Duodenal mucosa (tissue), 2 donors: ENCODE measurements at regions not wholly inside any gene's neighbourhood (a gene's known extent, or its start where the extent isn't known, plus 50 kb on each side); places are given as distances from the start of the nearest gene placed in this dataset.

Source experiments
- H3K27ac ChIP-seq: one replicate; pipeline ENCODE4 v1.7.0; 2013; ENCODE audit warnings: low read depth, low read length
- H3K27me3 ChIP-seq, 2 donors: one replicate each; pipeline ENCODE4 v1.7.0; 2013; ENCODE audit warnings: low read length in 2 of 2, control low read depth in 1 of 2; ENCODE audit not compliant: insufficient read depth in 2 of 2, control insufficient read depth in 1 of 2
- H3K36me3 ChIP-seq, 2 donors: one replicate each; pipeline ENCODE4 v1.7.0; 2013; ENCODE audit warnings: low read length in 2 of 2, control low read depth in 1 of 2; ENCODE audit not compliant: insufficient read depth in 2 of 2, control insufficient read depth in 1 of 2
- H3K4me1 ChIP-seq, 2 donors: one replicate each; pipeline ENCODE4 v1.7.0; 2013; ENCODE audit warnings: low read length in 2 of 2, control low read depth in 1 of 2; ENCODE audit not compliant: insufficient read depth in 2 of 2, control insufficient read depth in 1 of 2
- H3K4me3 ChIP-seq, 2 donors: one replicate each; pipeline ENCODE4 v1.7.0; 2013; ENCODE audit warnings: low read length in 2 of 2, low read depth in 1 of 2
- H3K9ac ChIP-seq, 2 donors: one replicate each; pipeline ENCODE4 v1.7.0; 2013; ENCODE audit warnings: low read length in 2 of 2, low read depth in 1 of 2
- H3K9me3 ChIP-seq, 2 donors: one replicate each; pipeline ENCODE4 v1.7.0; 2013; ENCODE audit warnings: low read length in 2 of 2, control low read depth in 1 of 2; ENCODE audit not compliant: control insufficient read depth in 1 of 2

DNA sequence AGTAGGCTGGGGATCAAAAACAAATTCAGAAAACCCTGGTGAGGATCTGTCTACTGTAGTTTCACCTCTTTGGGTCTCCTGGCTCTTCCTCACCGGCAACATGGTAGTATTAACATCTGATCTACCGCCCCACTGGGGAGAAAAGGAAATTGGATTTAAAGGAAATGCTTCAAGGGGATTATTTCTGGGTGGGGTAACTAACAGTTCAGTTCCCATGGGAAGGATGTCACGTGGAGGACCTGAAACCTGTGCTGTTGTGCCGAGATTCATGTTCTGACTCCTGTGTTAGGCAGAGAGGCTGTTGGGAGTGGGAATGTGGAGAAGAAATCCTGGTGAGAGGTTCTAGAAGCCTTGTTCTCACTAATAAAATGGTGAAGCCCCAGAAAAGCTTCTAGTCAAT lies 254.4 kb downstream of the BCOR start:
- no peak overlapping the region for H3K27ac ChIP-seq
- no peaks in the 10 kb centered on the region for H3K4me1 ChIP-seq
- H3K9me3 ChIP-seq: no peaks in the 10 kb centered on the region
- H3K36me3 ChIP-seq: no peaks in the 10 kb centered on the region
- no peak overlapping the region for H3K9ac ChIP-seq
- no peak overlapping the region for H3K4me3 ChIP-seq
- no peaks in the 10 kb centered on the region for H3K27me3 ChIP-seq

DNA sequence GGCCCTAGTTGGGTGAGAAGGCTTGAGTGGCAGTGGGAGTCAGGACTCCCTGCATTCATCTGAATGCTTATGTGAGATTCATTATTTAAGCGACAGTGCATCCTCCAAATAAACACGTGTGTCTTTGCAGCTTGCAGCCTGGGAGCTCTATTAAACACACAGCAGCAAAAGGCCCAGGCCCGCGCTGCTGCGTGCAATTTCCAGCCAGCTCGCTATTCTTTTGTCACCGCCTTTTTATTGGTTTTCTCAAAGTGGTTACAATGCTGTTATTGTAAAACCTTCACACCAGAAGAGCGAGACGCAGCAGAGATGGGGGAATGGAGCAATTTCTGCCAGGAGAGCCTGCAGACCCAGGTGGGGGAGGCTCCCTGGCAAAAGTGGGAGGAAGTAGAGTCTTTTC lies 252.5 kb downstream of the BCOR start:
- peaks cover 0 to under 1% of the 10 kb centered on the region in 2 donors for H3K4me1 ChIP-seq
- H3K9me3 ChIP-seq: no peaks in the 10 kb centered on the region
- H3K36me3 ChIP-seq: no peaks in the 10 kb centered on the region
- no peaks in the 10 kb centered on the region for H3K27me3 ChIP-seq
- H3K4me3 ChIP-seq: no peak overlapping the region
- H3K9ac ChIP-seq: no peak overlapping the region
- H3K27ac ChIP-seq: no peak overlapping the region

DNA sequence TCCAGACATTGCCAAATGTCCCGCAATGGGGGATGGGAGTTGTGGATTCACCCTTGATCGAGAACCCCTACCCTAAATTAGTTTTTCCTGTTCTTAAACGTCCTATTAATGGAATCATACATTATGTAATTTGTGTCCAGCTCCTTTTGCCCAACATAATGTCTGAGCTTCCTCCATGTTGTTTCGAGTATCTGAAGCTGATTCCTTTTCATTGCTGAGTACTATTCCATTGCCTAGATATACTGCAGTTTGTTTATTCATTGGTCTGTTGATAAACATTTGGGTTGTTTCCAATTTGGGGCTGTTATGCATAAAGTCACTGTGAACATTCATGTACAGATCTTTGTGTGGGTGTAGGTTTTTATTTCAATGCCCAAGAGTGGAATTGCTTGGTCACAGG lies 251.3 kb downstream of the BCOR start:
- H3K36me3 ChIP-seq: no peaks in the 10 kb centered on the region
- H3K27ac ChIP-seq: no peak overlapping the region
- H3K9me3 ChIP-seq: no peaks in the 10 kb centered on the region
- H3K27me3 ChIP-seq: no peaks in the 10 kb centered on the region
- H3K4me1 ChIP-seq: peaks cover 0 to 5% of the 10 kb centered on the region in 2 donors
- no peak overlapping the region for H3K9ac ChIP-seq
- no peak overlapping the region for H3K4me3 ChIP-seq

DNA sequence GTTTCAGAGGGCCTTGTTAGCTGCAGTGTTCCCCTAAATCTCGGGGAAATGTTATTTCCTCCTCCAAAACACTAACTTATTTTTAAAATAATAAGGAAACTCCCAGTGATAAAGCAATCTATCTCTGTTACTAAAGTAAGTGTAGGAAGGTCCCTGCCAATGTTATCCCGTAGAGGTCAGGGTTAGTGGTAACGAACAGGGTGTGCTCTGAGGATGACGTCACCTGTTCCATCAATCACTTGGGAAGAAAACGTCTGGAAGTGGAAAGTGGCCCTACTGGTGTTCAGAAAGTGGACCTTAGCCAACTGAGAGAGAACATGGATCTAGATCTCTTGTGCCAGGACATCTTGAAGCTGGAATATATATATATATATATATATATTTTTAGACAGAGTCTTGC lies 249.5 kb downstream of the BCOR start:
- H3K9me3 ChIP-seq: no peaks in the 10 kb centered on the region
- H3K27ac ChIP-seq: no peak overlapping the region
- no peak overlapping the region for H3K9ac ChIP-seq
- H3K4me1 ChIP-seq: peaks cover 0 to 5% of the 10 kb centered on the region in 2 donors
- no peak overlapping the region for H3K4me3 ChIP-seq
- no peaks in the 10 kb centered on the region for H3K27me3 ChIP-seq
- no peaks in the 10 kb centered on the region for H3K36me3 ChIP-seq

- Histone ChIP-seq H3K9me3 (no peaks in the 10 kb centered on the region), H3K36me3 (no peaks in the 10 kb centered on the region), H3K4me1 (peaks cover 0 to 5% of the 10 kb centered on the region in 2 donors), H3K9ac (no peak overlapping the region), H3K4me3 (no peak overlapping the region), H3K27me3 (no peaks in the 10 kb centered on the region), H3K27ac (no peak overlapping the region)
Measured at GRCh38 chrX:39848900-39849299, 248.9 kb downstream of the BCOR start.

GRCh38 chrX:39850209-39850608 lies 247.5 kb downstream of the BCOR start:
- no peak overlapping the region for H3K27ac ChIP-seq
- no peak overlapping the region for H3K4me3 ChIP-seq
- no peaks in the 10 kb centered on the region for H3K36me3 ChIP-seq
- H3K9ac ChIP-seq: no peak overlapping the region
- peaks cover 0 to 5% of the 10 kb centered on the region in 2 donors for H3K4me1 ChIP-seq
- no peaks in the 10 kb centered on the region for H3K9me3 ChIP-seq
- H3K27me3 ChIP-seq: no peaks in the 10 kb centered on the region

- Histone ChIP-seq H3K4me1 (peaks cover 5% of the 10 kb centered on the region in 2 donors), H3K9ac (no peak overlapping the region), H3K27me3 (no peaks in the 10 kb centered on the region), H3K36me3 (no peaks in the 10 kb centered on the region), H3K4me3 (no peak overlapping the region), H3K27ac (no peak overlapping the region), H3K9me3 (no peaks in the 10 kb centered on the region)
Measured at GRCh38 chrX:39850630-39851152, 247.1 kb downstream of the BCOR start.

DNA sequence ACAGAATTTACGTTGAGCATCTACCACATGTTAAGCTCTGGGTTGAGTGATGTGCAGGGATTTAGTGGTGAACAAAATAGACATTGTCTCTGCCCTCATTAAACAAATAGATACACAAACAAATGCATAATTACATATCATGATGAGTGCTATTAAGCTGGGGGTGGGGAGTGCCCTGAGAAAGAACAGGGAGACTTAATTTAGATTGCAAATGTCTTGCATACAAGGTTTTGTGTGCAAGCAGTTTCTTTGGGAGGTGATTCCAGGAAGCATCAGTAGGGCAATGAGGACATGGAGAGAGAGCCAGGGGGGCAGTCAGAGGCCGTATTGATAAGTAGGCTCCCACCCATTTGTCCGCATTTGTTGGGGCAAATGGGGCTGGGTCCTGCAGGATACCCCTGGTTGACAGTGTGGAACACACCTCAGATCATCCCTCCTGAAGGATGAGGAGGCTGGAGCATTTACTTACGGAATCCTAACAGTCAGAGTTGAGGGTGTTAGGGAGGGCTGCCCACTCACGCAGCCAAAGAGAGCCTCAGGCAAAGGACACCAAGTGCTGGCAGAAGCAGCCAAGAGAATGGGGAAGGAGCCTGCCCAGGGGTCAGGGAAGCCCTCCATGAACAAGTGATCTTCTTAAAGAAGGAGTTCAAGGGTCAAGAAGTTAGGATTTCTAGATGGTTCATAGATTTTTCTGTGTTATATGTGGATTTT lies 245.9 kb downstream of the BCOR start:
- Histone ChIP-seq H3K4me1 (peaks cover 5 to 9% of the 10 kb centered on the region in 2 donors), H3K9ac (no peak overlapping the region), H3K27ac (no peak overlapping the region), H3K36me3 (no peaks in the 10 kb centered on the region), H3K9me3 (no peaks in the 10 kb centered on the region), H3K27me3 (no peaks in the 10 kb centered on the region), H3K4me3 (no peak overlapping the region)

DNA sequence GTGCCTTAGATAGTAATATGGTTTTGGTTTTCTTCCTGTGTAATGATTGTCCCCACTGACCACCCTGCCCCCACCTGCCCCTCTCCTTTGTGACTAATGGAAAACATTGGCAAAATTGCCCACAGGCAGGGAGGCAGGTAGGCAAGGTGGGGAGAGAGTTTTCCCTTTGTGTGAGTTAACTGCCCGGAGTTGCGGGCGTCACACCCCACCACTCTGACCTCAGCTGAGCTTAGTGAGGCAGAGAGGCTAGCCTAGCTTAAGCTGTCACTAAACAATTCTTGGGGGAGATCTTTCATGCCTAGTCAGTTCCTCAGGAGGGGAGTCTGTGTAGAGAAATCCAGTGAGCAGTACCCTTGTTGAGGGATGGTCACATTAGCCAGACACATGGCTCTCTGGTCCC lies 245.3 kb downstream of the BCOR start:
- no peaks in the 10 kb centered on the region for H3K36me3 ChIP-seq
- H3K9me3 ChIP-seq: no peaks in the 10 kb centered on the region
- no peak overlapping the region for H3K27ac ChIP-seq
- no peaks in the 10 kb centered on the region for H3K27me3 ChIP-seq
- peaks cover 5 to 9% of the 10 kb centered on the region in 2 donors for H3K4me1 ChIP-seq
- H3K9ac ChIP-seq: no peak overlapping the region
- H3K4me3 ChIP-seq: no peak overlapping the region

DNA sequence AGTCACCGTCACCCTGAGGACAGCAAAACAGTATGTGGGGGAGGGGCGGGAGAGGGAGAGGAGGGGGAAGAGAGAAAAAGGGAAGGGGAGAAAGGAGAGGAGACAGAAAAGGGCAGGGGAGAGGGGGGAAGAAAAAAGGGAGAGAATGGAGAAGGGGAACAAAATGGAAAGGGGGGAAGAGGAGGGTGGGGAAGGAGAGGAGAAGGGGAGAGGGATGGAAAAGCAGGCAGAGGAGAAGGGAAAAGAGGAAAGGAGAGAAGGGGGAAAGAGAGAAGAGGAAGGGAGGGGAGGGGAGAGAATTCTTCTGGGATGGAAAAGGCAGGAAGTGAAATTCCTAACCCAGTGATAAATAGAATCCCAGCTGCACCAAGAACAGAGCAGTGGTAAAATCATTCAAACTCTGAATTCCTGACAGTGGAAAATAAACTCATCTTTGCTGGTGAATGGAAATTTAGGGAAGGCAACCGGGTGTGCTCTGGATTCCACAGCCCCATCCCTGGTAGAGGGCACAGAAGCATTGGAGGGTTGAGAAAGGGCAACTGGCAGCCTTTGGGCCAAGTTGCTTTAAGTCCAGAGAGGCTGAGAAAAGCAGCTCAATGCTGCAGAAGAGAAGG lies 244.2 kb downstream of the BCOR start:
- no peaks in the 10 kb centered on the region for H3K27me3 ChIP-seq
- no peak overlapping the region for H3K9ac ChIP-seq
- no peak overlapping the region for H3K4me3 ChIP-seq
- H3K36me3 ChIP-seq: no peaks in the 10 kb centered on the region
- H3K4me1 ChIP-seq: peaks cover 5 to 9% of the 10 kb centered on the region in 2 donors
- H3K27ac ChIP-seq: no peak overlapping the region
- H3K9me3 ChIP-seq: no peaks in the 10 kb centered on the region
